ENCODE measurements at regions not wholly inside any gene's neighbourhood (a gene's known extent, or its start where the extent isn't known, plus 50 kb on each side); places are given as distances from the start of the nearest gene placed in this dataset.

DNA sequence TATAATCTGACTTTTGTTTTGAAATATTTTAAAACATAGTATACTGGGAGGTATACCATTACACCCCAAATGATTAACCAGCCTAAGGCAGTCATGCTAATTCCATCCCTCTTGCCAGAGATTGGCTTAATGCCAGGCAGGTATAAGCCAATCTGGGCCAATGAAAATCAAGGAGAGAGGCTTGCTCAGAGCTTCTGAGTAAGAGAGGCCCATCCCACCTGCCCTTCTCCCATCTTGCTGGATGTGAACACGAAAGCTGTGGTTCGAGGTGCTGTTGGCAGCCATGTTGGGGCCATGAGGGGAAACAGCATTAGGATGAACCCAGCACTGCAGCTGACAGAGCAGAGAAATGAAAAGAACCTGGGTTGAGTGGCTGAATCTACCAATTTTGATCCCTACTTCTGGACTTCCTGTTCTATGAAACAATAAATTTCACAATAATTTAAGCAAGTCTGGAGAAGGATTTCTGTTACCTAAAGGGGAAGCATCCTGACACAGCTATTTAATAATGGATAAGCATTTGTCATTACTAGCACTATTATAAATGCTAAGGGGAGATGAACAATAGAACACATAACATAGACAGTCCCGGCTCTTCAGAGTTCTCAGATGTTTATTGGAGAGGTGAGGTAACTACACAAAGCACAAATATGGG is 152.3 kb downstream of the CDC5L start:
- Mint-ChIP-seq H3K4me1 (no peaks in the 10 kb centered on the region), H3K36me3 (ENCODE audit: low read depth) (no peaks in the 10 kb centered on the region), H3K27me3 (no peaks in the 10 kb centered on the region), H3K4me3 (no peak overlapping the region), H3K9me3 (no peaks in the 10 kb centered on the region), H3K27ac (no peak overlapping the region)
- DNase-seq (no peak), ATAC-seq (no peak)

DNA sequence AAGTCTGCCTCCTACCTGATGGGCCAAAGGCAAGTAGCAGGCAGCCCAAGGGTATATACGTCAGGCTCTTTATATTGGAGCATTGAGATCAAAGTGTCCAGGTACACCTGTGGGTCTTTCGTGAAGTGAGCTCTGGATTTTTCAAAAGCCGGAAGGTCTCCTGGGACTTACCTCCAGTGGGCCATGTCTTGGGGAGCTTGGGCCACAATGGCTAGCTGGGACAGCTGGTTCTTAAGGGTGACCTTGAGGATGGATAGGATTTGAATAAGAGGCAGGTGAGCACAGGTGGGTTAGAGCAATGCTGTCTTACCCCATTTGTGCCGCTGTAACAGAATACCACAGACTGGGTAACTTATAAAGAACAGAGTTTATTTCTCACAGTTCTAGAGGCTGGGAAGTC is 153.4 kb downstream of the CDC5L start:
- no peaks in the 10 kb centered on the region for H3K27me3 Mint-ChIP-seq
- no peak overlapping the region for H3K27ac Mint-ChIP-seq
- H3K4me3 Mint-ChIP-seq: no peak overlapping the region
- no peaks in the 10 kb centered on the region for H3K36me3 Mint-ChIP-seq (ENCODE audit: low read depth)
- no peak for DNase-seq
- no peaks in the 10 kb centered on the region for H3K4me1 Mint-ChIP-seq
- H3K9me3 Mint-ChIP-seq: no peaks in the 10 kb centered on the region
- ATAC-seq: no peak

DNA sequence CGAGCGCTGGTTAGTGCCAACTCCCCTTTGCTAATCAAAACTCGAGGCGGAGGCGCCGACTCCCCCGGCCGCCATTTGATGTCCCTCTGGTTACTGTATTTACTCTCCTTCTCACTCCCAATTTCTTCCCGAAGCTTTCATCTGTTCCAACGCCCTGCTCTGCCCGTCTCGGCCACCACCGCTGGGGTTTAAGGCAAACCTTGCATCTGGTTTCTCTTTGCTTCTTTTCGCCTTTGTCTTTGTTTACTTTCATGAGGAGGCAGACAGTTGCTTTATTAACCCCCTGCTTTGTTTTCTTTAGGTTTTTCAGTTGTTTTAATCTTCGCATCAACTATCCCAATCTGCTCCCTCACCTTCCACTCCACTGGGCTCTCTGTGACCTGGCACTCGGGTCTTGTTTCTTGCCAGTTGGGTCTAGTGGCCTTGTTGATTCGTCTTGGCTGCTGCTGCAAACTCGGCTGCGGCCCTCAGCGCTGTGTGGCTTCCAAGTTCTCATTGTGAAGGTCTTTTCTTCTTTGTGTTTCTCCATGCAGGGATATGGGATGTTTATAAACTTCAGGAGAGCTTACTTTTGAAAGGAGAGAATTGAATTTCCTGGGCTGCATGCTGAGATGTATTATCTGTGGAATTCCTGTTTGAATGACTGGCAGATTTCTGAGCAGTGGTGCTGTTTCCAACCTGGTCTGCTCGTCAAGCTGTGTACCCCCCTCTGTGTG is 155.1 kb downstream of the CDC5L start:
- Mint-ChIP-seq H3K4me3 (no peak overlapping the region), H3K27ac (no peak overlapping the region), H3K9me3 (no peaks in the 10 kb centered on the region), H3K27me3 (no peaks in the 10 kb centered on the region), H3K4me1 (no peaks in the 10 kb centered on the region), H3K36me3 (ENCODE audit: low read depth) (no peaks in the 10 kb centered on the region)
- DNase-seq: no peak
- no peak for ATAC-seq

- H3K27me3 Mint-ChIP-seq: no peaks in the 10 kb centered on the region
- no peak for DNase-seq
- H3K27ac Mint-ChIP-seq: no peak overlapping the region
- H3K4me3 Mint-ChIP-seq: no peak overlapping the region
- H3K9me3 Mint-ChIP-seq: no peaks in the 10 kb centered on the region
- H3K36me3 Mint-ChIP-seq (ENCODE audit: low read depth): no peaks in the 10 kb centered on the region
- H3K4me1 Mint-ChIP-seq: no peaks in the 10 kb centered on the region
- no peak for ATAC-seq
Observed at GRCh38 chr6:44543664-44544063, 156.2 kb downstream of the CDC5L start.

- H3K27ac Mint-ChIP-seq: no peak overlapping the region
- H3K27me3 Mint-ChIP-seq: no peaks in the 10 kb centered on the region
- no peak for DNase-seq
- H3K4me3 Mint-ChIP-seq: no peak overlapping the region
- H3K36me3 Mint-ChIP-seq (ENCODE audit: low read depth): no peaks in the 10 kb centered on the region
- ATAC-seq: no peak
- H3K4me1 Mint-ChIP-seq: no peaks in the 10 kb centered on the region
- no peaks in the 10 kb centered on the region for H3K9me3 Mint-ChIP-seq
Observed at GRCh38 chr6:44545224-44545623, 157.7 kb downstream of the CDC5L start.

DNA sequence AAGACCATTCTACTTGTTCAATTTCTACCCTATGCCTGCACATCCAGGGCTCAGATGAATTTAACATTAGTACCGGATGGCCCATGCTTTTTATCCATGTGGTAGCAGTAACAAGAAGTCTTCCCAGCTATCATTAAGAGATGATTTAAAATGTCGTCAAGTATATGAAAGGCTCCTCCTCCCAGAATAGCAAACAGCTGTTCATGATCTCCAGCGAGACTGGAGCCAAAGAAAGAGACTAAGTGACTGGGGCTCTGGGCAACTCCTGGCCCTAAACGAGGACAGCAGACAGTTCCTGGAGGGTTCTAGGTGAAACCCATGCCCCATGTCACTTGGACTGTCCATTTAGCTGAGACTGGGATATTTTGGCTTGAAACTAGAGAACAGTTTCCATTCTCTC is 160.8 kb downstream of the CDC5L start:
- Mint-ChIP-seq H3K27me3 (peaks cover 3% of the 10 kb centered on the region), H3K4me1 (no peaks in the 10 kb centered on the region), H3K36me3 (ENCODE audit: low read depth) (no peaks in the 10 kb centered on the region), H3K9me3 (no peaks in the 10 kb centered on the region), H3K27ac (no peak overlapping the region), H3K4me3 (no peak overlapping the region)
- ATAC-seq (no peak), DNase-seq (no peak)

- Mint-ChIP-seq H3K4me3 (no peak overlapping the region), H3K4me1 (no peaks in the 10 kb centered on the region), H3K36me3 (ENCODE audit: low read depth) (no peaks in the 10 kb centered on the region), H3K27ac (no peak overlapping the region), H3K9me3 (no peaks in the 10 kb centered on the region), H3K27me3 (peaks cover 3% of the 10 kb centered on the region)
- ATAC-seq: no peak
- no peak for DNase-seq
Observed at GRCh38 chr6:44549516-44549915, 162.0 kb downstream of the CDC5L start.

- H3K4me1 Mint-ChIP-seq: no peaks in the 10 kb centered on the region
- no peaks in the 10 kb centered on the region for H3K36me3 Mint-ChIP-seq (ENCODE audit: low read depth)
- ATAC-seq: no peak
- DNase-seq: no peak
- peaks cover 15% of the 10 kb centered on the region for H3K27me3 Mint-ChIP-seq
- H3K9me3 Mint-ChIP-seq: no peaks in the 10 kb centered on the region
- H3K27ac Mint-ChIP-seq: no peak overlapping the region
- H3K4me3 Mint-ChIP-seq: no peak overlapping the region
Observed at GRCh38 chr6:44554194-44554593, 166.7 kb downstream of the CDC5L start.

DNA sequence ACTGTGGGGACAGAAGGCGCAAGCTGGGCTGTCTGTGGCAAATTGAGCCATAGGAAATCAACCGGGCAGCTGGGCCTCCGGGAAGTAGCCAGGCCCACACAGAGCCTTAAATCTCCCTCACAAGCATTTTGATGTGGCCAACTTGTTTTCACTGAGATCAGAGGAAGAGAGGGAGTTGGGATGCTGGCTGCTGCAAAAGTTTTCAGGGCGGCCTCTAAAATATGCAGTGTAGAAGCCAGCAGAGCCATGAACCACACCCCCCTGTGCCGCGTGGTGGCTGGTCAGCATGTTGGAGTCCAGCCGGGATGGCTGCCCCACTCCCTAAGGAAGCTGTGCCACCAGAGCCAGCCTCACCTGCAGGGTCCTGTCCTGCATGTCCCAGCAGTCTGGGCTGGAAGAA is 167.4 kb downstream of the CDC5L start:
- Mint-ChIP-seq H3K4me3 (no peak overlapping the region), H3K4me1 (no peaks in the 10 kb centered on the region), H3K36me3 (ENCODE audit: low read depth) (no peaks in the 10 kb centered on the region), H3K27ac (no peak overlapping the region), H3K27me3 (peaks cover 20% of the 10 kb centered on the region), H3K9me3 (no peaks in the 10 kb centered on the region)
- no peak for ATAC-seq
- no peak for DNase-seq

GRCh38 chr6:44556046-44556445 is 168.5 kb downstream of the CDC5L start:
- DNase-seq (no peak), ATAC-seq (no peak)
- H3K36me3 Mint-ChIP-seq (ENCODE audit: low read depth): no peaks in the 10 kb centered on the region
- H3K4me1 Mint-ChIP-seq: no peaks in the 10 kb centered on the region
- H3K27me3 Mint-ChIP-seq: peaks cover 21% of the 10 kb centered on the region
- no peak overlapping the region for H3K4me3 Mint-ChIP-seq
- H3K9me3 Mint-ChIP-seq: no peaks in the 10 kb centered on the region
- H3K27ac Mint-ChIP-seq: no peak overlapping the region

- no peaks in the 10 kb centered on the region for H3K36me3 Mint-ChIP-seq (ENCODE audit: low read depth)
- no peak overlapping the region for H3K4me3 Mint-ChIP-seq
- no peak for ATAC-seq
- H3K9me3 Mint-ChIP-seq: no peaks in the 10 kb centered on the region
- peaks cover 29% of the 10 kb centered on the region for H3K27me3 Mint-ChIP-seq
- H3K4me1 Mint-ChIP-seq: peaks cover 7% of the 10 kb centered on the region
- DNase-seq: no peak
- H3K27ac Mint-ChIP-seq: no peak overlapping the region
Observed at GRCh38 chr6:44558024-44558831, 170.7 kb downstream of the CDC5L start.

DNA sequence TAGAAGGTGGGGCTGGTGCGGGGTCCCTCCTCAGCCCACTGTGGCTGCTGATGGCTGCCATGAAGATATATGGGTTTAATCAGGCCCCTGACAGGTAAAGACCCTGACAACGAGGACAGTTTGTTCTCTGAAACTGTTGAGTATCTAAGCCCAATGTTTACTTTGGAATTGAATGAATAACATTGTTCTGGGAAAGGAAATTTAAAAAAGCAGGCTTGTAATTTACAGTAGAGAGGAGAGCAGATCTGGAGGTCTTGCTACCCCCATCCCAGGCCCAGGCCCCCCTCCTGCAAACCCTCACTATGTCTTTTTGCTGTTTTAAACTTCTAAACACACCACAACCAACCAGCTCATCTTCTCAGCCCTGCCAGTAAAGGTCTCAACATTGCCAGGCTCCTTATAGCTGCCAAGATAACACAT is 171.3 kb downstream of the CDC5L start:
- H3K4me1 Mint-ChIP-seq: peaks cover 7% of the 10 kb centered on the region
- ATAC-seq: no peak
- H3K36me3 Mint-ChIP-seq (ENCODE audit: low read depth): no peaks in the 10 kb centered on the region
- no peak overlapping the region for H3K4me3 Mint-ChIP-seq
- H3K27me3 Mint-ChIP-seq: peaks cover 29% of the 10 kb centered on the region
- no peaks in the 10 kb centered on the region for H3K9me3 Mint-ChIP-seq
- H3K27ac Mint-ChIP-seq: no peak overlapping the region
- no peak for DNase-seq

- no peaks in the 10 kb centered on the region for H3K9me3 Mint-ChIP-seq
- ATAC-seq: no peak
- no peak for DNase-seq
- no peak overlapping the region for H3K27ac Mint-ChIP-seq
- no peak overlapping the region for H3K4me3 Mint-ChIP-seq
- no peaks in the 10 kb centered on the region for H3K36me3 Mint-ChIP-seq (ENCODE audit: low read depth)
- H3K27me3 Mint-ChIP-seq: peaks cover 29% of the 10 kb centered on the region
- peaks cover 7% of the 10 kb centered on the region for H3K4me1 Mint-ChIP-seq
Observed at GRCh38 chr6:44559486-44560270, 172.2 kb downstream of the CDC5L start.

DNA sequence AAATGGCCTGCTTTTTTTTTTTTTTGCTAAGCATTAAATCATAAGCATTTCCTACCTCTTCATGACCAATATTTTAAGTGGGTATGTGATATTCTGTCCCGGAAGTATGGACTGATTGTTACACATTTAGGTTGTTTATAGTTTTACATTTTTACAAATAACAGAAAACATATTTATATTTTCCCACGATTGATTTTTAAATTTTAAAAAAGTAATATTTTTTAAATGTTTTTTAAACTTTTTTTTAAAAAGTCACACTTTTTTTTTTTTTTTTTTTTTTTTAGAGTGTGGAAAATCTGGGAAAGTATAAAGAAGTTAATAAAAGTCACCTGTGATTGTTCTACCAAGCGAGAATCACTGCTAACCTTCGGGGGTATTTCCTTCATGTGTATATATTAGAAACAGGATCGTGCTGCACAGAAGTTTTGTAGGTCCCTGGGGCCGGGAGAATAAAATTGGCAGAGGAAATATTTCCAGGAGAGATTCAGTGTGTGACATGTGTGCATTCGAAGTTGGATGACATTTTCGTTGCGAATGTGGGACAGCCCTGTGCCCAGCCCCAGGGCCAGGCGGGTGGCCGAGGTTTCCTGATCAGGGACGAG is 173.1 kb downstream of the CDC5L start:
- Mint-ChIP-seq H3K27ac (no peak overlapping the region), H3K4me1 (peaks cover 7% of the 10 kb centered on the region), H3K4me3 (no peak overlapping the region), H3K36me3 (ENCODE audit: low read depth) (no peaks in the 10 kb centered on the region), H3K27me3 (peaks cover 29% of the 10 kb centered on the region), H3K9me3 (no peaks in the 10 kb centered on the region)
- DNase-seq (no peak), ATAC-seq (no peak)
